ENCODE measurements at regions not wholly inside any gene's neighbourhood (a gene's known extent, or its start where the extent isn't known, plus 50 kb on each side); places are given as distances from the start of the nearest gene placed in this dataset.

DNA sequence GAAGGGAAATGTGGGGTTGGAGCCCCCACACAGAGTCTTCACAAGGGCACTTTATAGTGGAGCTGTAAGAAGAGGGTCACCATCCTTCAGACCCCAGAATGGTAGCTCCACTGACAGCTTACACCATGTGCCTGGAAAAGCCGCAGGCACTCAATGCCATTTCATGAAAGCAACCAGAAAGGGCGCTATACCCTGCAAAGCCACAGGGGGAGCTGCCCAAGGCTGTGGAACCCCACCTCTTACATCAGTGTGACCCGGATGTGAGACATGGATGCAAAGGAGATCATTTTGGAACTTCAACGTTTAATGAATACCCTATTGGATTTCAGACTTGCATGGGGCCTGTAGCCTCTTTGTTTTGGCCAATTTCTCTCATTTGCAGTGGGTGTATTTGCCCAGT lies 694.7 kb downstream of the CBLN2 start:
- TF ChIP-seq CTCF (IDR thresholded peaks at IDR 0.05 in 4 of 5, conservative IDR thresholded peaks at IDR 0.05 in 1 of 5) = no peak
- no peak for TF ChIP-seq POLR2A (IDR thresholded peaks at IDR 0.05)
